Astrocyte of the hippocampus (primary cell): ENCODE measurements at regions not wholly inside any gene's neighbourhood (a gene's known extent, or its start where the extent isn't known, plus 50 kb on each side); places are given as distances from the start of the nearest gene placed in this dataset.

ENCODE experiments used
- DNase-seq: peaks from one replicate; pipeline ENCODE4 v3.0.0; 2011; ENCODE audit warnings: low read depth, low spot score

DNA sequence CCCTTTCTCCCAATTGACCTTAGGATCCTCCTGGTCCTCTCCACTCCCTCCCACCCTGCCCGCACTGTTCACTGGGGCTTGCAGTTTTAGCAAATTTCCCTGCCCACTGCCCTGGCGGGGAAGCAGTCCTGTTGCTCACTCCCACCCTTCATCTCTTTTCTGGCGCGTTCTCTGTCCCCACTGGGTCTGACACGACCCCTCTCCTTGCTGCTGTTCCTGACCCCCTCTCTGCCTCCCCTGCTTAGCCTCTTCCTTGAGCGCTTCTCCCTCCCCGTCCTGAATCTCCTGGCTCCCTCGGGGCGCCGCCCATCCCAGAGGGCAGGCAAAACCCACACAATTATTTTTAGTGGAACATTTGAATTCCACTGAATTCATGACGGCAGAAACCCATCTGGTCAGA is 1796.4 kb downstream of the TP53TG3F start:
- no peak for DNase-seq

- DNase-seq, result no peak
Observed at GRCh38 chr16:35258381-35258780, 1799.0 kb downstream of the TP53TG3F start.

GRCh38 chr16:35295856-35296255 is 1836.4 kb downstream of the TP53TG3F start:
- no peak for DNase-seq

- DNase-seq, result no peak
Observed at GRCh38 chr16:35296962-35297653, 1837.7 kb downstream of the TP53TG3F start.

DNA sequence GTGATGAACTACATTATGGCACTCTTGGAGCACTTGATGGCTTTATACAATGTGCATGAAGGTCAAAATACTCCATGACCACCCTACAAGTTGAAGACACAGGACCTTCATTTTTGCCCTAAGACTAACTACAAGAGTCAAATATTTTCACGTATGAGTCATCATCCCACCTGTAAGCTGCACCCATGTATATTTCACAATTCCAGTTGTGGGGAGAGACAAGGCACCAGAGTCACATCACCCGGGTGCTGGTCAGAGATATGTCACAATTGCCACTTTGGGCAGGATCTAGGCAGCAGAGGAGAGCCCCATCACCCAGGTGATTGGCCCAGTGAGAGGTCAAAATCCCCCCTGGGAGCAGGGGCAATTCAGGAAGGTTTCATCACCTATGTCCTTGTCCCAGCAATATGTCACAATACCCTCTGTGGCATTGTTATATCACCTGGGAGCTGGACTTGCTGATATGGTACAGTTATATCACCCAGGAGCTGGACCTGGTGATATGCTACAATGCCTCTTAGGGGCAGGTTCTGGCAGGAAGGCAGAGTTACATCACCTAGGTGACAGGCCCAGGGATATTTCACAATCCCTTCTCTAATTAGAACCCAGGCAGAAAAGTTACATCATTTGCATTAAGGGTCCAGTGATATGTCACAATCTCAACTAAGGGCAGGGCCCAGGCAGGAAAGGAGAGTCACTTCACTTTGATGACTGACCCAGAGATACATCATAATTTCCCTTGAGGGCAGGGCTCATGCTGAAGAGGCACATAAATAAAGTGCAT is 1839.2 kb downstream of the TP53TG3F start:
- DNase-seq, result no peak

DNA sequence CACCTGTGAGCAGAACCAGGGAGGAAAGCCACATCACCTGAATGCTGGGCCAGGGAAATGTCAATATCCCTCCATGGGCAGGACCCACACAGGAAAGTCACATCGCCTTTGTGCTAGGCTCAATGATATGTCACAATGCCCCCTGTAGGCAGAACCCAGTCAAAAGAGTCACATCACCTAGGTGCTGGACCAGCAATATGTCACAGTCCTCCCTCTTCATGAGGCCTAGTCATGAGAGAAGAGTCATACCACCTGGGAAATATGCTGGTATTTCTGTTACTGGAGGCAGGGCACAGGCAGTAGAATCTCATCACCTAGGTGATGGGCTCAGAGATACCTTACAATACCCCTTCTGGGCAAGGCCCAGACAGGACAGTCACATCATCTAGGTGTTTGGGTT is 1843.4 kb downstream of the TP53TG3F start:
- DNase-seq, result no peak

DNA sequence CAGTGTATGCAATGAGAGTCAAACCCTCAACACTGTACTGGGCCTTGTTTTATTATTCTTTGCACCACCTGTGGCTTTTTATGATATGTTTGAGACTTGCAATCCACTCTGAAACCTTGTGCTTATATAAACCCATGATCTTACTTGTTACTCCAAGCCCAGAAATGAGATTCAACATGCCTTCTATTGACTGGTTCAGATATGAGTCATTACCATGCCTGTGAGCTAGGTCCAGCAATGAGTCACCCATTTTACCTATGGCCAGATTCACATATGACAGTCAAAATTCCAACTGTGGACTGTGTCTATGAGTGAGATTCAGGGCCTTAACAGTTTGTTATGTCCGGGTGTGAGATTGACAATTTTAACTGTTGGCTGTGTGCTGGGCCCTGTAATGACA is 1846.1 kb downstream of the TP53TG3F start:
- DNase-seq, result no peak

DNA sequence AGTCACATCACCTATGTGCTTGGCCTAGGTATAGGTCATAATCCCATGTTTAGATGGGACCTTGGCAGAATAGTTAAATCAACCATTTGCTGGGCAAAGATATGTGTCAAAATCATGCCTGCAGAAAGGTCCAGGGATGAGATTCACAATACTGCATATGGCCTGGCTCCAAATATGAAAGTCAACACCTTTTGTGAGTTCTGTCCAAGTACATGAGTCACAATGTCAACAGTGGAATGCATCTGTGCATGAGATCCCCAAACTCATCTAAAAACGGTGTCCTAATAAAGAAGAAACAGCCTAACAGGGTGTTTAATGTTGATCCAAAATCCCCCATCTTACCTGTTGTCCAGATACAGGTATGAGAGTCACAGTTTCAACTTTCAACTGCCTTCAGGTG is 1847.5 kb downstream of the TP53TG3F start:
- DNase-seq, result no peak

DNA sequence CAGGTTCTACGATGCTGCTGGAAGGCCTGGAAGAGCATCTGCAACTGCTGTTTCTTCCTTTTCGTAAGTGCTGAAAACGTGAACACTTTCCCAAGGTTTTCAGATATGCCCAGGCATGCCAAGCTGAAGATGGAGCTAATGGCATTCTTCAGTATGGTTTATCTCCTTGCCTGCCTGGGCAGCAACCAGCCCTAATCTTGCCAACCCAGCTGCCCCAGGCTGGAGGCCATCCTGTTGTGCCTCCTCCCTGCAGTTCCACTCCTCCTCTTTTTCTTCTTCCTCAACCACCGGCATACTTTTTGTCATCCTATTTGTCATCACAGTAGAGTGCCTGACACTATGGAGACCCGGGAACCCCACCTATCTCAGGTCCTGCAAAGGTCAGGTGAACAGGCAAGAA is 1849.3 kb downstream of the TP53TG3F start:
- DNase-seq, result no peak

DNA sequence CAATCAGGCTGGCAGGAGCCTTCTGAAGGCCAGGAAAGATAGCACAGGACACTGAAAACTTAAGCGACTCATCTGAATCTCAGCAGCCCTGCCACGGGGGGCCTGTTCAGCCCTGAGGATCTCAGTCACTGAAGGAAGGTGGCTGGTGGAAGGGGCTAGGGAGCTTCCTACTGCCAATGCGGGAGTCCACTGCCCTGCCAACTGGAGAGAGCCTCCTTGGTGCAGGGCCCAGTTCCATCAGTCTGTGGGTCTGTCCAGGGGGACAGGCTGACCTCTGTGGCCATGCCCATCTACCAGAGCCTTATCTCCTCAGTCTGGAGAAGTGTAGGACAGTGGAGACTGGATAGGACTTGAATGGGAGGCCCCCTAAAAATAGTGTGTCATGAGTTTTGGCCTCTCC is 1851.6 kb downstream of the TP53TG3F start:
- DNase-seq, result no peak

DNA sequence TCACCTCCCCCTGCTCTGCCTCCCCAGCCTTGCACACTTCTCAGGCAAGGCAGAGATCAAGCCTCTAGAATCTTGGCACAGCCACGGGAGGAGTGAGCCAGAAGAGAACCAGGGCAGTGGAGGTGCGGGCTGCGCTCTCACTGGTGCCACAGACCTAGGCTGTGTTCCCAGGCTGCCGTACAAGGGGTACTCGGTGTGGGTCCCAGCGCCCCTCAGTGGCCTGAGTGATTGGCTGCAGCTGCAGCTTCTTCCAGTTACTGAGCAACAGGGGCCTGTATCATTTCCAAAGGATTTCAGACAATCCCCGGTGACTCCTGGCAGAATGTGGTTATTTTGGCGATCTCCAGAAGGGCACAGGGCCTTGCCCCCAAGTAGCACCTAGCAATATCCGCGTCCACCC is 1852.1 kb downstream of the TP53TG3F start:
- no peak for DNase-seq

DNA sequence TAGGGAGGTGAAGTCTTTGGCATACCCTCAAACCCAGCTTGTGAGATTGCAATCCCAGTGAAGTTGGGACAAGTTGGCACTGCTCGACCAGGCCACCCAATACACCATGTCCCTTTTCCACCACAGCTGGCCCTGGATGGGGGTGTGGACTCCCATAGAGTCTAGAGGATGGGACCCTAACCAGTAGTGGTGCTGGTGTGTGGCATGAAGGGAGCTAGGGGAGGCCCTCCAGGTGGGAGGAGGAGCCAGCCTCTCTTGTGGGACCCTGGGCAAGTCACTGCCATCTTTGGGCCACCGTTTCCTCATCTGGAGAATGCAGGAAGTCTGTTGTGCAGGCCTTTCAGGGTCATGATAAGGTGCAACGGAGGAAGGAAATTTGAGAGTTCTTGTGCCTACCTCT is 1854.9 kb downstream of the TP53TG3F start:
- no peak for DNase-seq

GRCh38 chr16:35319536-35320192 is 1860.3 kb downstream of the TP53TG3F start:
- DNase-seq, result no peak

- DNase-seq, result no peak
Observed at GRCh38 chr16:35325936-35326335, 1866.5 kb downstream of the TP53TG3F start.

GRCh38 chr16:35339337-35339736 is 1879.9 kb downstream of the TP53TG3F start:
- DNase-seq, result no peak

DNA sequence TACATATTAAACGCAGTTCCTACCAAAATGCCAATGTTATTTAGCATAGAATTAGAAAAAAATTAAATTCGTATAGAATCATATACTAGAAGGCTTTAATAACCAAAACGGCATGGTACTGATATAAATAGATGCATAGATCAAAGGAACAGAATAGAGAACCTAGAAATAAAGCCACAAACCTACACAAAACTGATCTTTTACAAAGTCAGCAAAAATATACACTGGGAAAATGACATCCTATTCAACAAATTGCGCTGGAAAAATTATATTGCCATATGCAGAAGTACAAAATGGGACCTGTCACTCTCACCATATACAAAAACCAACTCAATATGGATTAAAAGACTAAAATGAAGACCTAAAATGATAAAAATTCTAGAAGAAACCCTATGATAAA is 1882.6 kb downstream of the TP53TG3F start:
- no peak for DNase-seq

GRCh38 chr16:35344012-35344762 is 1884.8 kb downstream of the TP53TG3F start:
- DNase-seq, result no peak

- no peak for DNase-seq
Observed at GRCh38 chr16:35352431-35352830, 1893.0 kb downstream of the TP53TG3F start.

GRCh38 chr16:35363510-35363909 is 1904.1 kb downstream of the TP53TG3F start:
- DNase-seq, result no peak

DNA sequence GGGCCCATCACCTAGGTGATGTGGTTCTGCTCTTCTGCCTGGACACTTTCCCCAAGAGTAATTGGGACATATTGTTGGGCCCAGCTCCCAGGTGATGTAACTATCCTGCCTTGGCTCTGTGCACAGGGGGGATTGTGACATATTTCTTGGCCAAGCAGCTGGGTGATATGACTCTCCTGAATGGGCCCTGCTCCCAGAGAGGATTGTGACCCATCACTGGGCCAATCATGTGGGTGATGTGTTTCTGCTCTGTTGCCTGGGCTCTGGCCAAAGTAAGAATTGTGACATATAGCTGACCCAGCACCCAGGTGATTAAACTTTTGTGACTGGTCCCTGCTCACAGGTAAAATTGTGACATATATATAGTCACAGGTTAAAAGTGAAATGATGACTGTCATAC is 1904.9 kb downstream of the TP53TG3F start:
- no peak for DNase-seq

DNA sequence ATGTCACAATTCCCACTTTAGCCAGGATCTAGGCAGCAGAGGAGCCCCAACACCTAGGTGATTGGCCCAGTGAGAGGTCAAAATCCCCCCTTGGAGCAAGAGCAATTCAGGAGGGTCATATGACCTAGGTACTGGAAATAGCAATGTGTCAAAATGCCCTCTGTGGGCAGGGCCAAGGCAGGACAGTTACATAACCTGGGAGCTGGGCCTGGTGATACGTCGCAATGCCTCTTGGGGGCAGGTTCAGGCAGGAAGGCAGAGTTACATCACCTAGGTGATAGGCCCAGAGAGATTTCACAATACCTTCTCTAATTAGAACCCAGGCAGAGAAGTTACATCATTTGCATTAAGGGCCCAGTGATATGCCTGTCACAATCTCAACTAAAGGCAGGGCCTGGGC is 1906.3 kb downstream of the TP53TG3F start:
- DNase-seq, result no peak

DNA sequence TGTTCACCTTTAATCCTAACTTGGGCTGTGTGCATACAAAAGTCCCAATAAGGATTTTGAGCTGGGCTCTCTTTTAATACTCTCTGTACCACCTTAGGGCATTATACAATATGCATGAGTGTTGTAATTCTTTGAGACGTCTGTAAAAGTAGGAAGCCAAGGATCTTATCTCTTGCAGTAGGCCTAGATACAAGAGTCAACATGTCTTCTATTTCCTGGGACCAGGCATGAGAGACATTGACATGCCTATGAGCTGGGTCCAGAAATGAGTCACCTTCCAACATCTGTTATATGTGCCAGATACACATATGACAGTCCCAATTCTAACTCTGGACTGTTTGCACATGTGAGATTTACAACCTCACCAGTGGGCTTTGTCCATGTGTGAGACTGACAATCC is 1911.2 kb downstream of the TP53TG3F start:
- no peak for DNase-seq
